ENCODE measurements at regions not wholly inside any gene's neighbourhood (a gene's known extent, or its start where the extent isn't known, plus 50 kb on each side); places are given as distances from the start of the nearest gene placed in this dataset.
A peak's percentile ranks its signal among the peaks of the same experiment; 100 is the strongest.

- DNase-seq, result peak; percentile 30
These were observed 92.9 kb upstream of the IGF1 start for GRCh38 chr12:102573237-102573636.

GRCh38 chr12:102571889-102572288 is 91.5 kb upstream of the IGF1 start:
- DNase-seq, result no peak

DNA sequence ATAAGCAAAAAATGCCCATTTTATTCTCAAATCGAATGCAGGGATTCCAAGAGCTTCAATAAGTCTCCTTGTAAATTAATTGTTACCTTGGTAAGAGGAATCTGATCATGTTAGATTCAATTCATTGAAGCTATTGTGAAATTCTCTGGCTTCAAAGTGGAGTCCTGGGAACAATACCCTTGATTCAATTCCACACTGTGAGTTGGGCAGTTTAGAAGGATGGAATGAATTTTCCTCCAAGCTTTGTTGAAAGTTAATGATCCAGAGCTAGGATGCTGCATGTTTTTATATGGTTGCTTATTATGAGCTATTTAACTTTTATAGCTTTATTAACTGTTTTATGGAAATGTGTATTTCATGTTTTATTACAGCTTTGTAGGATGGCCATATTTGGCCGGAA is 89.9 kb upstream of the IGF1 start:
- DNase-seq, result peak; percentile 26

GRCh38 chr12:102569803-102570202 is 89.4 kb upstream of the IGF1 start:
- DNase-seq, result no peak

- DNase-seq, result no peak
These were observed 87.9 kb upstream of the IGF1 start for GRCh38 chr12:102568276-102568675.

GRCh38 chr12:102567031-102567985 is 86.9 kb upstream of the IGF1 start:
- peak; percentile 92 for DNase-seq

DNA sequence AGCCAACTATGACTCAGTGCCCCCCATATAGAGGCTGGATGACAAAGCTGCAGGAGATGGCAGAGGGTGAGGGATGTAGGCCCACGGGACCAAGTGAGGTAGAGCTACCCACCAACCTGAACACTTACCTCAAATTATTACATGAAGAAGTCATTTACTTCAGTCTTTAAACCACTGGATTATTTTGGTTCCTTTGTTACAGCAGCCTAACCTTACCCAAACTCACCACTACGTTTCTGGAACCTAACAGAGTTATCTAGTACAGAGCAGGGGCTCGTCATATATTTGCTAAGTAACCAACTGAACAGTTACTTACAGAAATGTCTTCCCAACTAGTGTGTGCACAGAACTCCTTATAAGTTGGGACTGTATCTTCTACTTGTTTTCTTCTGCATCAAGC is 85.2 kb upstream of the IGF1 start:
- DNase-seq, result no peak

DNA sequence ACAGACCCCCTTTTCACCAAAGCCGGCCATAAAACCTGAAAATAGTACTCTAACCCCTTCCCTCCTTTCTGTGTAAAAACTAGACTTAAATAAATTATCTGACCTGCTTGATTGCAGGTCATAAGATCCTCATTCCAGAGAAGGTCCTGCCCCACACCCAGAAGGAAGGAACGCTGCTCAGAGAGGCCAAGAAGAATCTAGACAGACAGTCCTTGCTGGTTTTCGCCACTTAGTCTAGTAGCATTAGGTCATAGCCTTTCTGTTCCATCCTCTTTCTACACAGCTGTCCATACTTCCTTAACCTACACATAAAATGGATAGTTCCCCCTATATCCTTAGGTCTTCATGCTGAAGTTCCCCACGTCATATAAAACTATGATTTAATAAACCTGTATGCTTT is 83.7 kb upstream of the IGF1 start:
- no peak for DNase-seq

GRCh38 chr12:102562836-102563425 is 82.6 kb upstream of the IGF1 start:
- DNase-seq, result peak; percentile 47

DNA sequence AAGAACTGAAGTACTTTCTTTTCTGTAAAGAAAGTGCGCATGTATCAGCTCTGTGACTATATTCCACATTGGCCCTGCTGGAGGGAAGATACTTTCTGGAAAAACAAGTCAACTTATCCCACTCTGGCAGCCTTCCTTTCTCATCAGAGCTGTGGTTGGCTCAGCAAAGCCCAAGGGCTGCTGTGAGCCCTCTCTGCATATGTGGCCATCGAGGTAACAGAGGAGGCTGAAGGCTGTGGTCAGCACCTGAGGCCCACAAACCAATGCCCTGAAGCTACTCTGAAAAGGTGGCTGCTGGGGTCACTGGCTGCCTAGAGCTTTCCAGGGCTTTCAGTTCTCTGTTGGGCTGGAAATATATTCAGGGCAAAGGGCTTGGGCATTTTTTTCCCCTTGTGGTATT is 70.8 kb upstream of the IGF1 start:
- no peak for DNase-seq

DNA sequence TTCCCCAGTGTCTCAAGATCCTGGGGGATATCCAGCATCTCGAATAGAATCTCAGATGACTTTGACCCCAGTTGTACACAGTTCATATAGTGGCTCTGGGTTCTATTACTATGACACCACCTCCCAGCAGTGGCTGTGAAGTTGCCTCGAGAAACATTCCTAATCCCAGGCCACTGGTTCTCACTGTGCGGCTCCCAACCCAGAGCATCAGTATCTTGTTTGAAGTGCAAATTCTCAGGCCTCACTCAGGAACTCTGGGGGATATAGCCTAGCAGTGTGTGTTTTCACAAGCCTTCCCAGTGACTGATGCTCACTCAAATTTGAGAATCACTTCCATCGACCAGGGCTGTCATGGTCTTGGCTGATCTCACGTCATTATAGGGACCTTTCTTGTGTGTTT is 69.3 kb upstream of the IGF1 start:
- DNase-seq, result no peak

- no peak for DNase-seq
These were observed 68.2 kb upstream of the IGF1 start for GRCh38 chr12:102548543-102548942.

- no peak for DNase-seq
These were observed 63.4 kb upstream of the IGF1 start for GRCh38 chr12:102543494-102544485.

DNA sequence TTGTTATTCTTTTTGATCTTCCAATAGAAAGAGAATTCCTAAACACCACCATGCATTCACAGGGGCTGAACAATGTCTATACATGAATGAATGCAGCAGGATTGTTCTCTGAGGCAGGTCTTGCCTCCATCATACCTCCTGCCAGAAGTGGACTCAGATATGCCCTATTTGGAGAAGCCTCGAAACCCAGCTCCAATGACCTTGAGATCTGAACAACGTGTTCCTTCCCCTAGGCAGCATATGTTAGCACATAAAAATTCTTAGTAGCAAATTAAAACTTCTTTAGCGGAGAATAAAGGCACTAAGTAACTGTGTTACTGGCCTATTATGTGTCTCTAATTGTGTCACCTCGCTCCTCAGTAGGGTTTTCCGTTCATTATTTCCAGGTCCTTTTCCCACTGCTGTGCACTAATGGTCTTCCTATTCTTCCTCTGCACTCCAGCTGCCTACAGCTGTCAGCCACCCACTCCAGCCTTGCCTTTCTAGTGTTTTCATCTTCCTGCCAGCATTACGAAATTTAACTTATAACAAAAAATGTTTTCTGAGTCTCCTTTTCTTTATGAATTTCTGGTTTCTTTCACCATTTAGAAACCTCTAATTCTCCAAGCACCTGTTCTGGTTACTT is 62.6 kb upstream of the IGF1 start:
- DNase-seq, result no peak

DNA sequence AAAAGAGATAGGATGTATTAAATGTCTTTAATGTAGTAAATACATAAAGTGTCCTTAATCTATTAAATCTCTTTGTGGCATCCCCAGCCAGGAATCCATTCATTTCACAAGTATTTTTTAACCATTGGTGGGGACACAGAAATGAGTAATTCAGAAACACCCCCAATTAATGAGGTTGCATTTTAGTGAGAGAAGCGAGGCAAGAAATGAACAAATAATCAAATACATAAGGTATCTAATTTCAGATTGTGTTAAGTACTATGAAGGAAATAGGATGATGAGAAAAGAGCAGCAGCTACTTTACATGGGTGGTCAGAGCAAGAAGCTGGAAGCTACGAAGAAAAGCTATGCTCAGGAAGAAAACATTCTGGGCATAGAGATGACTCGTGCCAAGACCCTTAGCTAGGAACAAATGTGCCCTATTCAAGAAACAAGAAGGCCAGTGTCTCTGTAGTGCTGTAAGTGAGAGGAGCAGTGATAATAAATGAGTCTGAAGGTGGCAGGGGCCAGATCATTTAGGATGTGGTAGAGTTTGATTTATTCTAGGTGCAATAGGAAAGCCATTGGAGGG is 60.5 kb upstream of the IGF1 start:
- no peak for DNase-seq

DNA sequence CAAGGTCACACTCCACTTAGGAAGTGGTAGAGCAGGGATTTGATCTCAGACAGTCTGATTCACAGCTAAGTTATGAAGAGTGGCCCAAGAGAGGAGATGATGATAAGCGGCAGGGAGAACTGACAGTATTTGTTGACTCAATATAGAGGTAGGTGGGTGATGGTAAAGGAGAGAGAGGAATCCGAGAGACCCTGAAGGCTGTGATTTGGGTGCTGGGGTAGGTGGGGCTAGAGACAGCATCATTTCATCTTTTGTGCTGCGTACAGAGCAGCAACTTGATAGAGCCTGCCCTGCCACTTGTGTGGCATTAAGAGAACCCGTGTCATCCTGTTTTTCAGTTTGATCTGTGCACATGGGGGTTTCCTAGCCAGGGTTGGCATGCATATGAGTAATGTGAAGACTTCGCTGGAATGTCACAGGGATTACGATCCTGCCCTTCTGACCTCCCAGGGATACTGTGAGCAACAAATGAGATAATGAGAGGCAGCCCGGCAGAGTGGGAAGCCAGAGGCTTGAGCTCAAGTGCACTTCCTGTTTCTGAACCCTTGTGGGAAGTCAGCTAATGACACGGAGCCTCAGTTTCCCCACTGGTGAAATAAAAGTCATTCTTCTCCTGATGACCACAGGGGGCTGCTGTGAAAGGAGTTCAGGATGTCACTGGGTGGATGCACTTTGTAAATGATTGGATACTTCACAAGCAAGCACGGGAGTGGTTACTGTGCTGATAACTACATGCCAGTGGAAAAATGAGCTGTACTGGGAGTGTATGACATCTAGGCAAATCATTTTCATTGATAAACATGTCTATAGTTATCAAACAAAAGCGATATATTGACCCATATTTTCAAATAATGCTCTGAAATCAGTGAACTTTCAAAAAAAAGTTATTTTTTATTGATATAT is 59.5 kb upstream of the IGF1 start:
- DNase-seq, result peak; percentile 95

DNA sequence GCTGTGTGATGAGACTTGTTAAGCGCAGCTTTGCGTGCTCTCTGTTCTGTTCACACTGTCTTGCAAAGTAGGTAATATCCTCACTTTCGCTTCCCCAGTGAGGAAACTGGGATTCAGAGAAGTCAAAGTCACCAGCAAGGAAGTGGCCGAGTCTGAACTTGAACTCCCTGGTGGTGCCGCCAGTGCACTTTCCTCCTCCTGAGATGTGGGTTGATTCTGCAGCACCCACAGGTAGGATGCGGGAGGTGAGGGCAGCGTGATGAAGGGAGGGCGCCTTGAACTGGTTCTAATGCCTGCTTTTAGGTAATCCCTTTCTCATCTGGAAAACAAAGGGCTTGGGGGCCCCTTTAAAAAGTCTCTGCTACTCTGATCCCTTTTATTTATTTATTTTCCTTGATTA is 54.9 kb upstream of the IGF1 start:
- no peak for DNase-seq

GRCh38 chr12:102534899-102535298 is 54.5 kb upstream of the IGF1 start:
- no peak for DNase-seq

DNA sequence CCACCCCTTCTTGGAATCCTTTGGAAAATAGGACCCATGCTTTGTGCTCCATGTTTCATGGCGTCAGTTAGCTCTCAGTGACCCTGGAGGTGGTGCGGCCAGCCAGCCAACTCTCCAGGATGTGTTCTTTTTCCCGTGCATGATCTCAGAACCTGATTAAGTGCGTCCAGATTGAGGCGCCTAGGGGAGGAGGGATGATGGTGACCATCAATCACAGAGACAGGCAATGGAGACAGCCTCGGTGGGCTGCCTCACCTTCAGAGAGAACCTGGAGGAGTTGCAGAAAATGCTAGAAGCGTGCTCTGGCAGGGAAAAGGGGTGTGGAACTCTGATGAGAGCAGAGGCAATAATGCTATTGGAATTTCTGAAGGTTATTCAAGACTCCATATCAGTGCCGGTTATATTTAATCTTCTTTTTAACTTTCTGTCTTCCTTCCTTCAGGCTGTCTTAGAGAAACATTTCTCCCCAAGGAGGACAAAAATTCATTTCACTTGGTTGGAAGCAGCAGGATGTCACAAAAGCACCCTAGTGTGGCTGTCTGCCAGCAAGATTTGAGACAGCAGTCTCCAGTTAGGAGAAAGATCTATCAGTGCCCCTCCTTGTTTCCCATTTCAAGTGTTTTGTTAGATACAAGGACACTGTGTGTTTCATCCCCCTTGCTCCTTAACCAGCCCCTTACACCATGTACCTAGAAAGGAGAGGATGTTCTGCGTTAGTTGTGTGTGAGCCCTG is 53.3 kb upstream of the IGF1 start:
- no peak for DNase-seq

Measured in kidney glomerular epithelial cell (primary cell).